ACC112 (cell line): ENCODE measurements at regions not wholly inside any gene's neighbourhood (a gene's known extent, or its start where the extent isn't known, plus 50 kb on each side); places are given as distances from the start of the nearest gene placed in this dataset.

ENCODE experiments used
- H2AFZ ChIP-seq: fragments of 200-600 bp; sonication (generic); one replicate; pipeline ENCODE4 v1.6.0; 2017; ENCODE audit warnings: antibody characterized with exemption, low read length; ENCODE audit not compliant: unreplicated experiment
- H3K27ac ChIP-seq: fragments of 200-600 bp; sonication (generic); 2 replicates; pipeline ENCODE4 v1.5.1; 2014; ENCODE audit warnings: low read depth, mild to moderate bottlenecking, antibody characterized with exemption, low read length, moderate library complexity
- H3K27me3 ChIP-seq: fragments of 200-600 bp; sonication (generic); 2 replicates; pipeline ENCODE4 v1.6.1; 2014; ENCODE audit warnings: mild to moderate bottlenecking, antibody characterized with exemption, low read length, moderate library complexity, mixed read lengths; ENCODE audit not compliant: insufficient read depth
- H3K36me3 ChIP-seq: fragments of 200-600 bp; sonication (generic); 2 replicates; pipeline ENCODE4 v1.6.1; 2016; ENCODE audit warnings: mild to moderate bottlenecking, antibody characterized with exemption, low read length, moderate library complexity, mixed read lengths; ENCODE audit not compliant: insufficient read depth
- H3K4me1 ChIP-seq: fragments of 200-600 bp; sonication (generic); one replicate; pipeline ENCODE4 v1.6.1; 2016; ENCODE audit warnings: low read length, mixed read lengths; ENCODE audit not compliant: insufficient read depth, unreplicated experiment, control insufficient read depth
- H3K4me3 ChIP-seq: fragments of 200-600 bp; sonication (generic); 2 replicates; pipeline ENCODE4 v1.5.1; 2014; ENCODE audit warnings: mild to moderate bottlenecking, low read depth, low read length
- H3K79me2 ChIP-seq: fragments of 200-600 bp; sonication (generic); one replicate; pipeline ENCODE4 v1.6.0; 2016; ENCODE audit warnings: low read length; ENCODE audit not compliant: control insufficient read depth, unreplicated experiment, insufficient read depth

GRCh38 chr16:58937661-58938060, 203.5 kb upstream of the GOT2 start:
- no peak overlapping the region for H3K4me3 ChIP-seq
- H3K79me2 ChIP-seq, result no peaks in the 10 kb centered on the region

GRCh38 chr16:58933186-58933585, 199.1 kb upstream of the GOT2 start:
- Histone ChIP-seq H3K79me2 (no peaks in the 10 kb centered on the region), H2AFZ (no peak overlapping the region), H3K4me3 (no peak overlapping the region), H3K4me1 (no peaks in the 10 kb centered on the region), H3K36me3 (no peaks in the 10 kb centered on the region), H3K27ac (no peak overlapping the region), H3K27me3 (no peaks in the 10 kb centered on the region)

More at GRCh38 chr16:58937661-58938060, 203.5 kb upstream of the GOT2 start:
- H2AFZ ChIP-seq, result no peak overlapping the region
- no peaks in the 10 kb centered on the region for H3K27me3 ChIP-seq
- no peaks in the 10 kb centered on the region for H3K4me1 ChIP-seq
- no peaks in the 10 kb centered on the region for H3K36me3 ChIP-seq
- H3K27ac ChIP-seq, result no peak overlapping the region

DNA sequence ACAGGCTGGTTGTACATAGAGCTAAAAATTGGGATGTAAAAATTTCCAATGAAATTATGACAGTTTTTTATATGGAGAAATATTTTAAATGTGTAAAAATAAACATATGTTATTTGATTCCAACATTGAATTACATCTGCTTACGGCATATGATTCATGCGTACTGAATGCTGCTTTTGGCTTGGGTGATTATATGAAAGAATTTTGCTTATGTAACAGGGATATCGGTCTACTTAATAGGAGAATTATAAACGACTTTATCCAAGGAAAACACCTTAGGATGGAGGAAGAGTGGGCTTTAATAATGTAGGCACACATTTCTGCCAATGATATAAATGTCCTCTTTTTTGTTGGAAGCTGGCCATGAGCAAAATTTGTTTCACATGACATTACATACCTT, 197.3 kb upstream of the GOT2 start:
- no peak overlapping the region for H3K4me3 ChIP-seq
- no peaks in the 10 kb centered on the region for H3K36me3 ChIP-seq
- no peaks in the 10 kb centered on the region for H3K27me3 ChIP-seq
- H3K27ac ChIP-seq, result no peak overlapping the region
- no peak overlapping the region for H2AFZ ChIP-seq
- no peaks in the 10 kb centered on the region for H3K4me1 ChIP-seq
- no peaks in the 10 kb centered on the region for H3K79me2 ChIP-seq

DNA sequence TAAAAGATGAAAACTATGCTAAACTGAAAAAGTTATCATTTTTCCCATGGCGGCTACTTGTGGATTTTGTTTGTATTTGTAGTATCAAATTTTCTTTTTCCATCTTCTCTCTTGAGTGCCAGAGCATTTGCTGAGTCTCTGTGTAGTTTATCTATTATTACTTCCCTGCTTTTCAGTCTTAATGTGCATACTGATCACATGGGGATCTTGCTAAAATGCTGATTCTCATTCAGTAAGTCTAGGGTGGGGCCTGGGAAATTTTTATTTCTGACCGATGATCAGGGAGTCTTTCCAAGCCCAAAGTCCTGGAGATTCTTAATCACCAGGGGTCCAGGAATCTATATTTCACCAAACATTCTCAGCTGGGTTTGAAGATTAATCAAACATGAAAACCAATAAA, 189.0 kb upstream of the GOT2 start:
- Histone ChIP-seq H3K27me3 (no peaks in the 10 kb centered on the region), H3K4me3 (no peak overlapping the region), H3K4me1 (no peaks in the 10 kb centered on the region), H3K79me2 (no peaks in the 10 kb centered on the region), H3K36me3 (no peaks in the 10 kb centered on the region), H3K27ac (no peak overlapping the region), H2AFZ (no peak overlapping the region)

DNA sequence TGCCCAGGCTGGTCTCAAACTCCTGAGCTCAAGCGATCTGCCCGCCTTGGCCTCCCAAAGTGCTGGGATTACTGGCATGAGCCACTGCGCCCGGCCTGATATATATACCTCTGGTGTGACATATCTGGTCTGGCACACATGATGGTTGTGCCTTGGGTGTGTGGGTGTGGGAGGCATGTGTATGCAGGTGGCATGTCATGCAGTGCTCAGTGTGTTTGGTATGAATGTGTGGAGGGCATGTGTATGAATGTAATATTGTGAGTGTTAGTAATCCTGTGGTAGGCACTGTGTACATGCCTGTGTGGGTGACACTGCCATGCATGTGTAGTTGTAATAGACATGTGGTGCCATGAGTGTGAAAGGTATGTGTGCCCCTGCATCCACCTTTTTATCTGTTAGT, 179.3 kb upstream of the GOT2 start:
- Histone ChIP-seq H3K4me1 (no peaks in the 10 kb centered on the region), H3K36me3 (no peaks in the 10 kb centered on the region), H3K27ac (no peak overlapping the region), H3K79me2 (no peaks in the 10 kb centered on the region), H3K4me3 (no peak overlapping the region), H2AFZ (no peak overlapping the region), H3K27me3 (no peaks in the 10 kb centered on the region)

DNA sequence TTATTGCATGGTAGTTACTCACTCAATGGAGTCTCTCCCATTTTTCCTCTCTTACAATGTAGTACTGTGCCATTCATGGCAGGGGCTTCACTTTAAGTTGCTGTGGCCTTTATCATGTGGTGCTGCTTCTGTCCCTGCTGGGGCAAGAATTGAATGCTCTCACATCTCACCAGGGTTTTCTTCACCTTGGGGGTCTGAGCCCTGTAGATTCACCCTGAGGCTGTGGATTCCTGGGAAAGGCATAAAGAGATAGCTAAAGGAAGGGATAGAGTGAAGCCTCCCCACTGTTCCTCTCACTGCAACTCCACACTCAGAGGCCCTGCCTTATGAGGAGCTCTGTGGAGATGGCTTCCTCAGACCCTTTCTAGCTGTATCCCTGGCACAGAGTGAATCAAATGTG, 178.5 kb upstream of the GOT2 start:
- Histone ChIP-seq H3K27me3 (no peaks in the 10 kb centered on the region), H3K36me3 (no peaks in the 10 kb centered on the region), H2AFZ (no peak overlapping the region), H3K4me3 (no peak overlapping the region), H3K27ac (no peak overlapping the region), H3K79me2 (no peaks in the 10 kb centered on the region), H3K4me1 (no peaks in the 10 kb centered on the region)

GRCh38 chr16:58906981-58907715, 173.0 kb upstream of the GOT2 start:
- Histone ChIP-seq H3K27me3 (no peaks in the 10 kb centered on the region), H3K4me3 (no peak overlapping the region), H2AFZ (no peak overlapping the region), H3K4me1 (no peaks in the 10 kb centered on the region), H3K27ac (no peak overlapping the region), H3K36me3 (no peaks in the 10 kb centered on the region), H3K79me2 (no peaks in the 10 kb centered on the region)

- H3K4me3 ChIP-seq, result no peak overlapping the region
- H3K27me3 ChIP-seq, result no peaks in the 10 kb centered on the region
- H3K4me1 ChIP-seq, result no peaks in the 10 kb centered on the region
- no peak overlapping the region for H2AFZ ChIP-seq
- H3K79me2 ChIP-seq, result no peaks in the 10 kb centered on the region
- no peaks in the 10 kb centered on the region for H3K36me3 ChIP-seq
- H3K27ac ChIP-seq, result no peak overlapping the region
Observed at GRCh38 chr16:58904291-58904690, 170.2 kb upstream of the GOT2 start.

- no peaks in the 10 kb centered on the region for H3K79me2 ChIP-seq
- H3K4me1 ChIP-seq, result no peaks in the 10 kb centered on the region
- no peaks in the 10 kb centered on the region for H3K27me3 ChIP-seq
- no peaks in the 10 kb centered on the region for H3K36me3 ChIP-seq
- no peak overlapping the region for H2AFZ ChIP-seq
- H3K4me3 ChIP-seq, result no peak overlapping the region
- no peak overlapping the region for H3K27ac ChIP-seq
Observed at GRCh38 chr16:58889516-58889915, 155.4 kb upstream of the GOT2 start.

DNA sequence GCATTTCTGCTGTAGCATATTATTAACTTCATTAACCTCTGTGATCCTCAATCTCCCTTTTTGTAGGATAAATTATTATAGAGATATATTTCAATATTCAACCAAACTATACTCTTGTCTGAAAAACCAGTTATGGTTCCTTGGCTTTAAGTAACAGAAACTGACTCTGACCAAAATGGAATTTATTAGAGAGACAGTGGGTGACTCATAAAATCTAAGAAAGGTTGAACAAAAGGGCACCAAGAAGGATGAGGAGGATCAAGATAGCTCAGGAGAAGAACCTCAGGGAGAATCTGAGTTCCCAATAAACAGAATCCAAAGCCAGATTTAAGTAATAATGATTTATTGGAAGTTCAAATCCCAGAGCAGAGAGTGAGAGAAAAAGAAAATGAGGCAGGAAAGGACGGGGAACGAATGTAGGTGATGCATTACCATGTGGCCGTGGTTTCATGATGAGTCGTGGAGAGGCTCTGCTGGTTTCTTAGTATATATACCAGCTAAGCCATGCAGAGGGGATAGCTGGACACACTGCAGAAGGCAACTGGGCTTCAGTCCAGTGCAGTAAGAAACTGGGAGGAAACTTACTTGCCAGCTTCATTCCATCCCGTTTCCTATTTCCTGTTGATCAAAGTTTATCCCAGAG, 151.5 kb upstream of the GOT2 start:
- Histone ChIP-seq H3K4me1 (no peaks in the 10 kb centered on the region), H3K4me3 (no peak overlapping the region), H3K27me3 (no peaks in the 10 kb centered on the region), H3K79me2 (no peaks in the 10 kb centered on the region), H2AFZ (no peak overlapping the region), H3K27ac (no peak overlapping the region), H3K36me3 (no peaks in the 10 kb centered on the region)

DNA sequence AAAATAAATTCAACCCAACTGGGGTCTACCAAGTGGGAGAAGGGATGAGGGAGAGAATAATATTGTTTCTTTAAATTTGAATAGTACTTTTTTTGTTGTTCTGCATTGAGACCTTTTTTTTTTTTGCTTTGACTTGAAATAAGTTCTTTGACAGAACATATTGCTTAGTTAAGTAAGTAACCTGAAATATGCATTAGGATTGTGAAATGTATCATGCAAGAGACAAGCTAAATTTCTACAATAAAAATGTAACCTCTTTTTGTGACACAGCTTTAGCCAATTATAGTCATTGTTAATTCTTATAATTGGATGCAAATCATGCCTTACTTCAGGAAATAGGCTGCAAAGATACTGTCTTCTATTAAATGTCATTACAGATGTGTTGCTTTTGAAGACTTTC, 150.0 kb upstream of the GOT2 start:
- Histone ChIP-seq H3K27me3 (no peaks in the 10 kb centered on the region), H3K27ac (no peak overlapping the region), H3K4me3 (no peak overlapping the region), H3K79me2 (no peaks in the 10 kb centered on the region), H3K4me1 (no peaks in the 10 kb centered on the region), H2AFZ (no peak overlapping the region), H3K36me3 (no peaks in the 10 kb centered on the region)
